ENCODE measurements at regions not wholly inside any gene's neighbourhood (a gene's known extent, or its start where the extent isn't known, plus 50 kb on each side); places are given as distances from the start of the nearest gene placed in this dataset.

- Mint-ChIP-seq H3K27me3 (ENCODE audit: insufficient read depth) (peaks cover 3% of the 10 kb centered on the region), H3K9me3 (peaks cover 10% of the 10 kb centered on the region), H3K4me1 (ENCODE audit: low read depth) (no peaks in the 10 kb centered on the region), H3K27ac (no peak overlapping the region), H3K4me3 (no peak overlapping the region), H3K36me3 (ENCODE audit: low read depth) (no peaks in the 10 kb centered on the region)
- DNase-seq, result no peak
- no peak for TF ChIP-seq CTCF (IDR thresholded peaks at IDR 0.05)
Observed at GRCh38 chr1:5504364-5504740, 487.9 kb downstream of the NPHP4 start.

GRCh38 chr1:5503556-5504363 is 488.5 kb downstream of the NPHP4 start:
- no peak overlapping the region for H3K4me3 Mint-ChIP-seq
- DNase-seq, result no peak
- no peak for TF ChIP-seq CTCF (IDR thresholded peaks at IDR 0.05)
- peaks cover 10% of the 10 kb centered on the region for H3K9me3 Mint-ChIP-seq
- no peaks in the 10 kb centered on the region for H3K4me1 Mint-ChIP-seq (ENCODE audit: low read depth)
- H3K27me3 Mint-ChIP-seq (ENCODE audit: insufficient read depth), result peaks cover 3% of the 10 kb centered on the region
- no peak overlapping the region for H3K27ac Mint-ChIP-seq
- H3K36me3 Mint-ChIP-seq (ENCODE audit: low read depth), result no peaks in the 10 kb centered on the region

- peaks cover 10% of the 10 kb centered on the region for H3K9me3 Mint-ChIP-seq
Observed at GRCh38 chr1:5502311-5503194, 489.7 kb downstream of the NPHP4 start.

GRCh38 chr1:5501206-5501930 is 490.9 kb downstream of the NPHP4 start:
- no peak for DNase-seq
- TF ChIP-seq CTCF (IDR thresholded peaks at IDR 0.05), result no peak
- Mint-ChIP-seq H3K9me3 (peaks cover 17% of the 10 kb centered on the region), H3K27ac (no peak overlapping the region), H3K4me1 (ENCODE audit: low read depth) (no peaks in the 10 kb centered on the region), H3K27me3 (ENCODE audit: insufficient read depth) (peaks cover 3% of the 10 kb centered on the region), H3K36me3 (ENCODE audit: low read depth) (no peaks in the 10 kb centered on the region), H3K4me3 (no peak overlapping the region)

More at GRCh38 chr1:5502311-5503194, 489.7 kb downstream of the NPHP4 start:
- Mint-ChIP-seq H3K4me3 (no peak overlapping the region), H3K27ac (no peak overlapping the region), H3K36me3 (ENCODE audit: low read depth) (no peaks in the 10 kb centered on the region), H3K4me1 (ENCODE audit: low read depth) (no peaks in the 10 kb centered on the region), H3K27me3 (ENCODE audit: insufficient read depth) (peaks cover 3% of the 10 kb centered on the region)
- DNase-seq, result no peak
- TF ChIP-seq CTCF (IDR thresholded peaks at IDR 0.05), result no peak

- TF ChIP-seq CTCF (IDR thresholded peaks at IDR 0.05), result no peak
- Mint-ChIP-seq H3K4me3 (no peak overlapping the region), H3K27me3 (ENCODE audit: insufficient read depth) (peaks cover 3% of the 10 kb centered on the region)
Observed at GRCh38 chr1:5500541-5500940, 491.7 kb downstream of the NPHP4 start.

More at GRCh38 chr1:5500541-5500940, 491.7 kb downstream of the NPHP4 start:
- Mint-ChIP-seq H3K27ac (no peak overlapping the region), H3K36me3 (ENCODE audit: low read depth) (no peaks in the 10 kb centered on the region), H3K9me3 (peaks cover 19% of the 10 kb centered on the region), H3K4me1 (ENCODE audit: low read depth) (no peaks in the 10 kb centered on the region)
- no peak for DNase-seq
